Naive B cell (primary cell): ENCODE measurements at regions not wholly inside any gene's neighbourhood (a gene's known extent, or its start where the extent isn't known, plus 50 kb on each side); places are given as distances from the start of the nearest gene placed in this dataset.

ENCODE experiments used
- ATAC-seq, 2 donors: fragments of 150-1000 bp; cut with Tn5 transposase; 2 replicates each; pipeline ENCODE4 v1.10.0; 2021; ENCODE audit warnings: low read depth in 2 of 2, mild to moderate bottlenecking in 2 of 2, moderate library complexity in 2 of 2
- DNase-seq: peaks from one replicate; pipeline ENCODE4 v3.0.0; 2022
- H3K27ac Mint-ChIP-seq, 6 donors: one replicate each; pipeline ENCODE4 v1.8.0; 2020 to 2022; ENCODE audit warnings: mild to moderate bottlenecking in 6 of 6, mixed read lengths in 6 of 6, moderate library complexity in 5 of 6, inconsistent platforms in 2 of 6
- H3K27me3 Mint-ChIP-seq, 3 donors: one replicate each; pipeline ENCODE4 v1.8.0; 2021 to 2022; ENCODE audit warnings: mixed read lengths in 3 of 3, mild to moderate bottlenecking in 1 of 3
- H3K36me3 Mint-ChIP-seq, 2 donors: one replicate each; pipeline ENCODE4 v1.8.0; 2020 to 2022; ENCODE audit warnings: mixed read lengths in 2 of 2, inconsistent platforms in 1 of 2, mild to moderate bottlenecking in 1 of 2
- H3K4me1 Mint-ChIP-seq, 3 donors: one replicate each; pipeline ENCODE4 v1.8.0; 2020 to 2022; ENCODE audit warnings: mixed read lengths in 3 of 3, inconsistent platforms in 1 of 3, mild to moderate bottlenecking in 1 of 3, moderate library complexity in 1 of 3
- H3K4me3 Mint-ChIP-seq, 8 donors: one replicate each; pipeline ENCODE4 v1.8.0; 2020 to 2022; ENCODE audit warnings: mild to moderate bottlenecking in 8 of 8, mixed read lengths in 8 of 8, moderate library complexity in 8 of 8, inconsistent platforms in 2 of 8
- H3K9me3 Mint-ChIP-seq, 7 donors: one replicate each; pipeline ENCODE4 v1.8.0; 2020 to 2022; ENCODE audit warnings: mixed read lengths in 7 of 7, mild to moderate bottlenecking in 5 of 7, inconsistent platforms in 2 of 7, moderate library complexity in 1 of 7

DNA sequence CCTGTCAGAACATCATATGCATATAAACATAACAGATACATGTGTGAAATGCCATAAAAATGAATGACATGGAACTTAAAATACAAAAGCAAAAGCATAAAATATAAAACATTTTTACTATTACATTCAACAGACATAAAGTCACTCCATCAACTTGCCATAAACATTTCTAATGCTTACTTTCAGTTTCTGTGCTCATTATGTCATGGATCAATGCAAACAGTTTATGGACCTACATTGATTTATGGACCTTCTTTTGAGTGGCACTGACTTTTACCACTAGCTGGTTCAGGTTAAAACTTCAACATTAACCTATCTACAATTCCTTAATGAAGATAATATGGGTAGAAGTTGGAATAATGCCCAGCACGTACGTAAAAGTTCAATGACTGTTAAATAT, 577.4 kb upstream of the LMCD1 start:
- H3K4me3 Mint-ChIP-seq = no peak overlapping the region
- DNase-seq (no peak), ATAC-seq (no peak)
- H3K9me3 Mint-ChIP-seq = peaks cover 0 to 12% (median 0%) of the 10 kb centered on the region in 7 donors
- no peaks in the 10 kb centered on the region for H3K27me3 Mint-ChIP-seq
- no peaks in the 10 kb centered on the region for H3K36me3 Mint-ChIP-seq
- H3K27ac Mint-ChIP-seq = no peak overlapping the region
- no peaks in the 10 kb centered on the region for H3K4me1 Mint-ChIP-seq

DNA sequence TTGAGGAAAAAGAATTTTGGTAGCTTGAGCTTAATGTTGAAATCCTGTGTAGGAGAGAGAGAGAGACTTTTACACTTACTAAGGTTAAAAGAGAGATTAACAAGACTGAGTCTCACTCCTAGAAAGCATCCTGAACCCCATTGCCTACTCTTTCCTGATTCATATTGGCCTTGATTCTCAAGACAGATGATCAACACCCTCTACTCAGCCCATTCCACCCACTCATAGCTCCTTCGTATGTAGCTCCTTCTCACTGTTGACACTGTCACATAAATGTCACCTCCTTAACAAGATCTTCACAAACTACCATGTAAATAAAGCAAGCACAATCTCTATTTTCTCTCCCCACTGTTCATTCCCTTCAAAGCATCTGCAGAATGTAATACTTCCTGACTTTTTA, 574.6 kb upstream of the LMCD1 start:
- Mint-ChIP-seq H3K36me3 (no peaks in the 10 kb centered on the region), H3K27ac (no peak overlapping the region), H3K4me1 (no peaks in the 10 kb centered on the region), H3K4me3 (no peak overlapping the region), H3K9me3 (peaks cover 0 to 15% (median 2%) of the 10 kb centered on the region in 7 donors), H3K27me3 (no peaks in the 10 kb centered on the region)
- DNase-seq = no peak
- ATAC-seq = no peak

DNA sequence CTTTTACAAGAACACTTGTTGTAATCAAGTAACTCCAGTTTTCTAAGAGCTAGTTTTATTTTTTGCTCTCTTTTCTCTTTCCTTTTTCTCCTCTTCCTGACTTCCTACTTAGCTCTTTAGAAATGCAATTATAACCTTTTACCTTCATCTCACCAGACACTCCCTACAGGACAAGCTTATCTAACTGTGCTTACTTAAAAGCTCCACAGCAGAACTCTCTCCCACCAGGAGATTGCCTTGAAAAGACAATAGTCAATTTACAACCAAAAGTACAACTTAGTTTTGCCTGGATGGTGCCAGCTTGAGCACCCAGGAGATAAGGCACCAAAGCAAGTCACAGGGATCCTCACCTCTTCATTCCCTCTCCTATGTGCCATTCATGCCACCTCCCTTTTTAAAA, 573.8 kb upstream of the LMCD1 start:
- Mint-ChIP-seq H3K4me3 (no peak overlapping the region), H3K9me3 (peaks cover 0 to 15% (median 2%) of the 10 kb centered on the region in 7 donors), H3K36me3 (no peaks in the 10 kb centered on the region), H3K27me3 (no peaks in the 10 kb centered on the region), H3K27ac (no peak overlapping the region), H3K4me1 (no peaks in the 10 kb centered on the region)
- ATAC-seq (no peak), DNase-seq (no peak)

DNA sequence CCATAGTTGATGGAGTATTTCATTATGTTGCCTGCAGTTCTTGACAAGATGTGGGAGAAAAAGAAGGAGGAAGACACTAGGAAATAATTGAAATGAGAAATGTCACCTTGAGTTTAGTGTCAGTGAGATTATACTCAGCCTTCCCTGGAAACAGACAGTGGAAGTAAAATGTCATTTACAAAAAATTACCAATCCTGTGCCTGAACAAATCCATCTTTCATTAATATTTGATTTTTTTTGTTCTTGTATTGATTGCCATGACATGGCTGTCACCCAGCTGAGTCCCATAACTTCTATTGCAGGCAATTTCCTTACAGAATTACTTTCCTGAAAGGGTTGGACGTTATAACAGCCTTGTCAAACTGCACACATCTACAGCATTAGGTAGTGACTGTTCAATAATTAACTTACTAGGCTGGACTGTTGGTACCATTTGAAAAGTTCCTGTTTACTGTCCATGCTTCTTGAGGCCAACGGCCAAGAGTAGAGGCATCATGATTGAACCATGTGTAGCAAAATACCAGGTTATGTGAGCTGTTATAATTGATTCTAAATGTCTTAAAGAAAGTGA, 572.2 kb upstream of the LMCD1 start:
- no peak overlapping the region for H3K4me3 Mint-ChIP-seq
- DNase-seq = no peak

DNA sequence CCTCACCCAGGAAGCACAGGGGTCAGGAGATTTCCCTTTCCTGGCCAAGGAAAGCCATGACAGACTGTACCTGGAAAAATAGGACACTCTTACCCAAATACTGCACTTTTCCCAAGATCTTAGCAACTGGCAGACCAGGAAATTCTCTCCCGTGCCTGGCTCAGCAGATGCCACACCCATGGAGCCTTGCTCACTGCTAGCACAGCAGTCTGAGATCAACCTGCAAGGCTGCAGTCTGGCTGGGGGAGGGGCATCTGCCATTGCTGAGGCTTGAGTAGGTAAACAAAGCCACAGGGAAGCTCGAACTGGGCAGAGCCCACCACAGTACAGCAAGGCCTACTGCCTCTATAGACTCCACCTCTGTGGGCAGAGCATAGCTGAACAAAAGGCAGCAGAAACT, 567.3 kb upstream of the LMCD1 start:
- H3K4me1 Mint-ChIP-seq = no peaks in the 10 kb centered on the region
- no peak for ATAC-seq
- no peak overlapping the region for H3K27ac Mint-ChIP-seq
- peaks cover 0 to 5% of the 10 kb centered on the region in 2 donors for H3K36me3 Mint-ChIP-seq
- H3K9me3 Mint-ChIP-seq = peaks cover 4 to 29% (median 17%) of the 10 kb centered on the region in 7 donors
- DNase-seq = no peak
- H3K27me3 Mint-ChIP-seq = no peaks in the 10 kb centered on the region
- H3K4me3 Mint-ChIP-seq = no peak overlapping the region

More for the DNA sequence above, 572.2 kb upstream of the LMCD1 start:
- H3K4me1 Mint-ChIP-seq = no peaks in the 10 kb centered on the region
- H3K36me3 Mint-ChIP-seq = no peaks in the 10 kb centered on the region
- H3K27ac Mint-ChIP-seq = no peak overlapping the region
- no peak for ATAC-seq
- peaks cover 0 to 11% (median 3%) of the 10 kb centered on the region in 7 donors for H3K9me3 Mint-ChIP-seq
- H3K27me3 Mint-ChIP-seq = no peaks in the 10 kb centered on the region

DNA sequence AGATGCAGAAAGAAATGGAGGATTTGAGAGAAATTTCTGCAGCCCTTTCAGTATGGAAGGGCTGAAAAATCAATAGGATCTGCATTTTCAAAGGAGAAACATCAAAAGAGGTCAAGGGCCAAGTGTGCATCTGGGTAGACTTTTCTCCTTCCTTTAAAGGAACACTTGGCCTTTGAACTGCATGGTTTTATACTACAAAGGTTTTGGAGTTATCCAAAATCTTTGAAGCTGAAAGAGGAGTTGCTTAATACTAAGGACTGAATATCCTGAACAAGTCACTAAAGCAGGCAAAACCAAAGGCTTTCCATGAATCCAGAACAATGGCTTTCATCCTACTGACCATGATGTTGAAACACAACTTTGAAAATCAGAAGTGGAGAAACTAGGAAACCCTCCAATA, 553.7 kb upstream of the LMCD1 start:
- no peak for ATAC-seq
- Mint-ChIP-seq H3K36me3 (no peaks in the 10 kb centered on the region), H3K9me3 (peaks cover 0 to 7% (median 0%) of the 10 kb centered on the region in 7 donors), H3K27me3 (no peaks in the 10 kb centered on the region), H3K4me1 (no peaks in the 10 kb centered on the region), H3K4me3 (no peak overlapping the region), H3K27ac (no peak overlapping the region)
- no peak for DNase-seq

DNA sequence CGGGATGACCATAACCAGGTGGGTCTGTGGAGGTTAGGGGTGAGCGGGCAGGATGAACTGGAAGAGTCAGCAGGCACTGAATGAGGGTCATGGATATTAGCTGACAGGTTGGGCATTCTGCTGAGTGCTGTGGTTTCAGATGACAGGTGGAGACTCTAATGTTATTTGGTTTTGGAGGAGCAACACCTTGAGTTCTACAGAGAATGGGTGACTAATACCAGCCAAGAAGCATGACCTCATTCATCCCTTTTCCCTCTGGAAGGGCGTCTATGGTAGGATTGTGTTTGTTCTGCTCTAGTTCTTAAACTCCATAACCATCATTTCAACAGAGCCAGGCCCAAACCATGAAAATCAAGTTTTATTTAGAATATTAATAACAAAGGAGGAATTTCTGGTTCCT, 550.7 kb upstream of the LMCD1 start:
- Mint-ChIP-seq H3K27ac (no peak overlapping the region), H3K27me3 (no peaks in the 10 kb centered on the region), H3K9me3 (peaks cover 0 to 7% (median 0%) of the 10 kb centered on the region in 7 donors), H3K36me3 (no peaks in the 10 kb centered on the region), H3K4me1 (no peaks in the 10 kb centered on the region), H3K4me3 (no peak overlapping the region)
- ATAC-seq = no peak
- DNase-seq = no peak

DNA sequence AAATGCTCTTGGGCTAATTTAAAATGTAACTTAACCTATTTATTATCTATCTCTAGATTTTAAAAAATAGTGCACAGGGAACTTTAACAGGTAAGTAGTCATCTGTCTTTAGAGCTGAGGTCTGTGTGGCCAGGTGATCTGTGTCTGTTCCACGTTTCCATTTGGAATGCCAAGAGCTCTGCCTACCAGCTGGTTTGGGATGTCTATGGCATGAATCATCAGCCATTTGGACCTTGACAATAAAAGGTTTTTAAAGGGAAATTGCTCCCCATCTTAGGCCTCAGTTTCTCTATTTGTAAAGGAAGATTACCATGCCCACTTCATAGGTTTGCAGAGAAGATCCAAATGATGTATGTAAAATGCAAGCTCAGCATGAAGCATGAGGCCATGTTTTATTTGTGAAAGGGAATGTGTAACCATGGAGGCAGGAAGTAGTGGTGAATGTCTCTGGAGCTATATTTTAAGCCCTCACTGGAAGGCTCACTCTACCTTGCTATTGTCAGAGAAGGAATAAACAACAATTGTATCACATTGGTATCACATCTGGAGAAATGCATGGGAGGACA, 548.1 kb upstream of the LMCD1 start:
- Mint-ChIP-seq H3K4me3 (no peak overlapping the region), H3K36me3 (no peaks in the 10 kb centered on the region), H3K27me3 (no peaks in the 10 kb centered on the region), H3K4me1 (no peaks in the 10 kb centered on the region), H3K27ac (no peak overlapping the region), H3K9me3 (peaks cover 0 to 4% (median 0%) of the 10 kb centered on the region in 7 donors)
- ATAC-seq = no peak
- DNase-seq = no peak

DNA sequence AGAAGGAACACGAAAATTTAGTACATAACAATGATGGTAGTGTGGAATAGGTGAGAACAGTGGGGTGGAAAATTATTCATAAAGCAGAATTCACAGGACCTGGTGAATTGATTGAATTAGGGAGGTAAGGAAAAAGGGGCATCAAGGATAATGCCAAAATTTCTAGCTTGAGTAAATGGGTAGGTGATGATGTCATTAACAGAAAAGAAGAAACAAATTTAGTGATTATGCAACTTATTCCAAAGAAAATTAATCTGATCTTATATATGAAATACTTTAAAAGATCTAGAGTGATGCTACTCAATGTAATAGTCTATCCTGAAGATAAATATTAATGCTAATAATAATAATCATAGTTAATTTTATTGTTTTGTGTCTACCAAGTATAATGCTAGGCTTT, 544.6 kb upstream of the LMCD1 start:
- Mint-ChIP-seq H3K27ac (no peak overlapping the region), H3K4me1 (no peaks in the 10 kb centered on the region), H3K36me3 (no peaks in the 10 kb centered on the region), H3K27me3 (no peaks in the 10 kb centered on the region), H3K4me3 (no peak overlapping the region), H3K9me3 (peaks cover 0 to 9% (median 2%) of the 10 kb centered on the region in 7 donors)
- no peak for DNase-seq
- ATAC-seq = no peak

DNA sequence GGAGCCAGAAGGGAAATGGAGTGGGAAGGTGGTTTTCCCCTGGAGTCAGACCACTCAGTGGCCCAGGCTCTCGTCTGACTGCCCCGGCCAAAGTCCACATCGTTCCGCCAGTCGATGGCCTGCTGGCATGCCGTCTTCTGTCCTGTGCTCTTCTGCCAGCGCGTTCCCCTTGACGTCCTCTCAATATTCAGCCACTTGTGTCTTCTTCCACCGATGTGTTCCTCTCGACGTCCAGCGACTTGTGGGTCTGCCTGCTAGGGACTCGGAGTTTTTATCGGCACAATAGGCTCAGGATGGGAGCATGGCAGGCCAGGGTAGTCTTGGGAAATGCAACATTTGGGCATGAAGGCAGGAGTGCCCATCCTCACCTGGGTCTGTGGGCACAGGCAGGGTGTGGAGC, 542.5 kb upstream of the LMCD1 start:
- DNase-seq (no peak), ATAC-seq (no peak)
- Mint-ChIP-seq H3K4me3 (no peak overlapping the region), H3K36me3 (no peaks in the 10 kb centered on the region), H3K9me3 (peaks cover 0 to 9% (median 2%) of the 10 kb centered on the region in 7 donors), H3K27me3 (no peaks in the 10 kb centered on the region), H3K27ac (no peak overlapping the region), H3K4me1 (no peaks in the 10 kb centered on the region)

DNA sequence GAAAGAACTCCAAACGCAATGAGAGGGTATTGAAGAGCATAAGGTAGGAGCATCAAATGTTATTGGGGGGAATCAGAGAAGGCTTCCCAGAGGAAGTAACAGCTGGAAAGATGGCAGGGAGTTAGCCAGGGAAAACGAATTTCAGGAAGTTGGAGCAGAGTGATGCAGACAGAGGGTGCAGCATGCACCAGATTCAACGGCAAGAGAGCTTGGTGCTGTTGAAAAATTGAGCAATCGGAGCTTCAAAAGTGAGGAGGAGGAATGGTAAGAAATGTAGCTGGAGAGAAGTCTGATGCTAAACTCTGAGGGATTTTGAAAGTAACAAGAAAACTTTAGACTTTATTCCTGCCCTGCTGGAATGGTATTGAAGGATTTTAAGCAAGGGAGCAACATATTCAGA, 541.0 kb upstream of the LMCD1 start:
- no peak overlapping the region for H3K4me3 Mint-ChIP-seq
- no peaks in the 10 kb centered on the region for H3K36me3 Mint-ChIP-seq
- ATAC-seq = no peak
- no peaks in the 10 kb centered on the region for H3K27me3 Mint-ChIP-seq
- no peaks in the 10 kb centered on the region for H3K4me1 Mint-ChIP-seq
- no peak overlapping the region for H3K27ac Mint-ChIP-seq
- H3K9me3 Mint-ChIP-seq = peaks cover 0 to 9% (median 4%) of the 10 kb centered on the region in 7 donors
- DNase-seq = no peak

DNA sequence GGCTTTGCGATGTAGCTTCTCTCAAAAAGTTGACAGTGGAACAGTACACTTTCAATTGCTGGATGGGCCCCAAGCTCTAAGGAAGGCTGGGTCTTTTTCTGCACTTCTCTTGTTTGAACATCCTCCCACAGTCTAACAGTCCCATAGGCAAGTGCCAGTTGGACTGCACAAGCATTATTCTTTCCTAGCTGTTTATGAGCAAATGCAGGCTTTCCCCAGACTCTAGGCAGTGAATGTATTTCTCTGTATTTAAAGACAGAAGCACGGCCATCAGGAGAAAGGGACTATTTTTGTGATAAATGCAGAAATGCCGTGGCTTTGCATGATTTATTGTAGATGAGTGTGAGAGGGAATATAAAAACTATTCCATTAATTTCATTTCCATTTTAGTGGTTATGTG, 539.3 kb upstream of the LMCD1 start:
- Mint-ChIP-seq H3K27ac (no peak overlapping the region), H3K9me3 (peaks cover 0 to 13% (median 4%) of the 10 kb centered on the region in 7 donors), H3K36me3 (no peaks in the 10 kb centered on the region), H3K27me3 (no peaks in the 10 kb centered on the region), H3K4me3 (no peak overlapping the region), H3K4me1 (no peaks in the 10 kb centered on the region)
- no peak for ATAC-seq
- no peak for DNase-seq

DNA sequence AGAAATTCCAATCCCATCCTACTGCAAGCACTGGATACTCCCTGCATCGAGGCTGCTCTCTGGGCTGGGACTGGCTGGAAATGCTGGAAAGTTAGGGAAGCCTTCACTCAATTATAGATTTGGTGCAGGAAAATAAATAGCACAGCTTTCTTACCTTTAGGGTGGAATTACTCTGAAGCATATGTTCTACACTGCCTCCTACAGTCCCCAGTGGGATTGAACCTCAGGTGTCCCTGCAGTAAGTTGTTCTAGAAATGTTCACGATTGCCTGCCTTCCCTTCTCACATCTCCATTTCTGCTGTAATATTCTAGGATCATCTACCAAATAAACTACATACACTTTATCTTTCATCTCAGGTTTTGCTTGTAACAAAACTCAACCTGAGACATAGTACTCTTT, 536.7 kb upstream of the LMCD1 start:
- ATAC-seq (no peak), DNase-seq (no peak)
- Mint-ChIP-seq H3K27me3 (no peaks in the 10 kb centered on the region), H3K4me1 (no peaks in the 10 kb centered on the region), H3K4me3 (no peak overlapping the region), H3K27ac (no peak overlapping the region), H3K36me3 (no peaks in the 10 kb centered on the region), H3K9me3 (peaks cover 0 to 9% (median 4%) of the 10 kb centered on the region in 7 donors)

DNA sequence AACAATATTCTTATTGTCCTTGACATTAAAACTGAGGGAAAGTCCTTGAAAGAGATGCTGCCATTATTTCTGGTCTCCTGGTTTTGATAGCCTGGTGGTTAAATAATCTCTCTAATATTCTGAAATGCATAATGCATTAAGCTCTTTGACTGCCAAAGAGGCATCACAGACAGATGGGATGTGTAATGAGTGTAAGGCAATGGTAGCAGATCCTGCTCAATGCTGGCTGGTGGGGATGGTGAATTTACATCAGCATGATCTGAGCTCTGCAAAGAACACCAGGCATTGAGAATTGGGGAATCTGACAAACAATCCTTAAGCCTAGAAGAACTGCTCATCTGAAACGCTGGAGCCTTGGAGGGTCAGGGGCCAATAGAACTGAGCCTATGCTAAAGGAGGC, 528.6 kb upstream of the LMCD1 start:
- no peak for ATAC-seq
- Mint-ChIP-seq H3K4me1 (no peaks in the 10 kb centered on the region), H3K4me3 (no peak overlapping the region), H3K36me3 (no peaks in the 10 kb centered on the region), H3K9me3 (peaks cover 0 to 8% (median 0%) of the 10 kb centered on the region in 7 donors), H3K27me3 (no peaks in the 10 kb centered on the region), H3K27ac (no peak overlapping the region)
- no peak for DNase-seq
